HepG2 (cell line): ENCODE measurements at regions not wholly inside any gene's neighbourhood (a gene's known extent, or its start where the extent isn't known, plus 50 kb on each side); places are given as distances from the start of the nearest gene placed in this dataset.

ENCODE experiments used
- ATAC-seq: fragments of 200-7000 bp; cut with Tn5 transposase; 3 replicates; pipeline ENCODE4 v1.9.1; 2020; ENCODE audit warnings: mild to moderate bottlenecking, moderate library complexity
- BruUV-seq: library from RNA; stranded (reverse); fragments of 400-500 nt; replicated peaks from 2 replicates; lab custom pipeline; 2021; lab: Mats Ljungman, UMichigan
- CTCF ChIA-PET: fragments of 300-600 bp; formaldehyde crosslinking; extraction: SDS; loops from one replicate; lab custom pipeline; 2021; ENCODE audit warnings: low total read pairs, inconsistent platforms, low intra/inter-chr PET ratio; lab: Yijun Ruan, JAX
- POLR2A ChIA-PET: fragments of 350-600 bp; sonication (Branson Sonifier 250); formaldehyde crosslinking; loops from one replicate; lab custom pipeline; 2020; ENCODE audit warnings: antibody characterized with exemption, inconsistent platforms; lab: Yijun Ruan, JAX
- DNase-seq: peaks from one replicate; pipeline ENCODE4 v3.0.0-alpha.2; 2015; ENCODE audit warnings: low spot score
- FAIRE-seq: peaks from 3 replicates; lab custom pipeline; 2011; peaks lifted over from hg19 to GRCh38; lab: Jason Lieb, UNC
- H2AFZ ChIP-seq: one replicate; pipeline ENCODE4 v1.6.1; 2011; ENCODE audit warnings: low read length, inconsistent platforms
- H3K27ac ChIP-seq: fragments of 300-600 bp; 3 replicates; pipeline ENCODE4 v1.8.0; 2011; ENCODE audit warnings: mixed run types, mild to moderate bottlenecking, mixed read lengths, low read length, inconsistent platforms; ENCODE audit not compliant: insufficient read depth; ENCODE audit errors: extremely low read length
- H3K27me3 ChIP-seq, 2 experiments: fragments of 200-600 bp in 1 of 2; 2 replicates in 1 of 2; 3 replicates in 1 of 2; pipeline versions ENCODE4 v1.6.0 to v1.8.0; 2011; ENCODE audit warnings: low read length in 2 of 2, mild to moderate bottlenecking in 2 of 2, moderate library complexity in 2 of 2, inconsistent platforms in 1 of 2; ENCODE audit not compliant: insufficient read depth in 2 of 2, control insufficient read depth in 1 of 2
- H3K36me3 ChIP-seq, 2 experiments: fragments of 200-600 bp in 1 of 2; replicated peaks in 1 of 2; 2 replicates in 1 of 2; 3 replicates in 1 of 2; pipeline versions ENCODE4 v1.5.1 to v1.8.0; 2011; ENCODE audit warnings: low read length in 2 of 2, inconsistent platforms in 1 of 2; ENCODE audit not compliant: insufficient read depth in 2 of 2, control insufficient read depth in 1 of 2
- H3K4me1 ChIP-seq: 2 replicates; pipeline ENCODE4 v1.5.1; 2012; ENCODE audit warnings: low read length, inconsistent platforms; ENCODE audit not compliant: insufficient read depth
- H3K4me2 ChIP-seq: 2 replicates; pipeline ENCODE4 v1.6.0; 2011; ENCODE audit warnings: low read depth, low read length, inconsistent platforms
- H3K4me3 ChIP-seq, 3 experiments: fragments of 200-600 bp in 1 of 3; sonication (generic), shearing (Covaris generic) in 1 of 3; replicated peaks in 1 of 3; 2 replicates each; pipeline ENCODE4 v1.5.1; 2011 to 2016; ENCODE audit warnings: low read length in 3 of 3, inconsistent platforms in 2 of 3, low read depth in 2 of 3, mild to moderate bottlenecking in 2 of 3, control low read depth in 1 of 3, mixed read lengths in 1 of 3; ENCODE audit not compliant: insufficient read depth in 1 of 3
- H3K79me2 ChIP-seq: one replicate; pipeline ENCODE4 v1.6.1; 2011; ENCODE audit warnings: low read length, inconsistent platforms; ENCODE audit not compliant: insufficient read depth
- H3K9ac ChIP-seq: 2 replicates; pipeline ENCODE4 v1.6.0; 2011; ENCODE audit warnings: mild to moderate bottlenecking, low read depth, low read length, inconsistent platforms; ENCODE audit not compliant: insufficient read depth
- H3K9me3 ChIP-seq: 2 replicates; pipeline ENCODE4 v1.5.1; 2012; ENCODE audit warnings: mild to moderate bottlenecking, low read length
- H4K20me1 ChIP-seq: 2 replicates; pipeline ENCODE4 v1.6.0; 2011; ENCODE audit warnings: inconsistent platforms, mild to moderate bottlenecking, low read length, moderate library complexity; ENCODE audit not compliant: insufficient read depth
- CEBPG ChIP-seq: IDR thresholded peaks from 2 replicates; pipeline ENCODE4 v1.6.1; 2016
- CHCHD3 ChIP-seq: sonication (generic); formaldehyde crosslinking; IDR thresholded peaks from 2 replicates; pipeline ENCODE4 v1.8.0; 2022; ENCODE audit warnings: mild to moderate bottlenecking, missing genetic modification reagents, moderate library complexity
- HNRNPLL ChIP-seq: fragments of 200-400 bp; formaldehyde crosslinking; IDR thresholded peaks from 2 replicates; pipeline ENCODE4 v1.6.1; 2017; ENCODE audit warnings: mild to moderate bottlenecking, low read depth, low read length; ENCODE audit not compliant: poor library complexity, severe bottlenecking
- KMT2A ChIP-seq: sonication (generic); formaldehyde crosslinking; IDR thresholded peaks from 2 replicates; pipeline ENCODE4 v1.4.0; 2020; ENCODE audit warnings: missing genetic modification reagents
- MATR3 ChIP-seq: sonication (generic); formaldehyde crosslinking; IDR thresholded peaks from 2 replicates; pipeline ENCODE4 v1.4.0; 2020; ENCODE audit warnings: missing genetic modification reagents
- NR3C1 ChIP-seq: sonication (generic); formaldehyde crosslinking; IDR thresholded peaks from 2 replicates; pipeline ENCODE4 v1.4.0; 2020; ENCODE audit warnings: missing genetic modification reagents
- PHF5A ChIP-seq: IDR thresholded peaks from one replicate; pipeline ENCODE4 v1.6.1; 2018; ENCODE audit warnings: low read depth, missing genetic modification reagents; ENCODE audit not compliant: unreplicated experiment
- SMARCE1 ChIP-seq: fragments of 450-650 bp; IDR thresholded peaks from 2 replicates; pipeline ENCODE4 v1.6.1; 2017; ENCODE audit warnings: borderline replicate concordance
- SOX13 ChIP-seq, 3 experiments: fragments of 450-650 bp in 1 of 3; sonication (generic) in 1 of 3; formaldehyde crosslinking in 1 of 3; IDR thresholded peaks in 2 of 3; conservative IDR thresholded peaks in 1 of 3; 2 replicates each; pipeline versions ENCODE4 v1.5.0 to v1.6.1; 2016 to 2020; ENCODE audit warnings: antibody characterized with exemption in 1 of 3, mild to moderate bottlenecking in 1 of 3, missing compliant biosample characterization in 1 of 3, missing genetic modification reagents in 1 of 3, moderate library complexity in 1 of 3
- ZNF292 ChIP-seq: sonication (generic); formaldehyde crosslinking; IDR thresholded peaks from 2 replicates; pipeline ENCODE4 v1.8.1; 2022; ENCODE audit warnings: mild to moderate bottlenecking, low read depth, missing genetic modification reagents, borderline replicate concordance
- ZNF558 ChIP-seq: sonication (generic); formaldehyde crosslinking; IDR thresholded peaks from 2 replicates; pipeline ENCODE4 v1.9.0; 2022; ENCODE audit warnings: mild to moderate bottlenecking, missing genetic modification reagents, borderline replicate concordance
- ZNF577 ChIP-seq: sonication (generic); formaldehyde crosslinking; IDR thresholded peaks from 2 replicates; pipeline ENCODE4 v1.4.0; 2020; ENCODE audit warnings: mild to moderate bottlenecking, low read depth, missing genetic modification reagents, borderline replicate concordance
- WGBS: methylation state at CpG from one replicate; pipeline ENCODE4 v1.1.6; 2017; ENCODE audit warnings: low lambda C conversion rate; 5-methylcytosine and 5-hydroxymethylcytosine counted together
- in situ Hi-C: cut with HindIII; loops from 2 replicates; pipeline ENCODE4 v1.10.0; 2017; ENCODE audit warnings: low pct_unique_long_range_greater_than_20kb; ENCODE audit not compliant: extremely low pct_ligation_motif_present
- intact Hi-C: fragments of 100-400 bp; cut with micrococcal nuclease; formaldehyde crosslinking; loops from one replicate; pipeline ENCODE4 v1.10.0; 2022; ENCODE audit not compliant: unreplicated experiment
- TF ChIP-seq, protein P1 (sequence below): sonication (generic); formaldehyde crosslinking; IDR thresholded peaks from 2 replicates; pipeline ENCODE4 v1.5.1; 2020; ENCODE audit warnings: mild to moderate bottlenecking, missing genetic modification reagents, moderate library complexity
- TF ChIP-seq, protein P2 (sequence below): sonication (generic); formaldehyde crosslinking; IDR thresholded peaks from 2 replicates; pipeline ENCODE4 v1.4.0; 2020; ENCODE audit warnings: missing genetic modification reagents

DNA sequence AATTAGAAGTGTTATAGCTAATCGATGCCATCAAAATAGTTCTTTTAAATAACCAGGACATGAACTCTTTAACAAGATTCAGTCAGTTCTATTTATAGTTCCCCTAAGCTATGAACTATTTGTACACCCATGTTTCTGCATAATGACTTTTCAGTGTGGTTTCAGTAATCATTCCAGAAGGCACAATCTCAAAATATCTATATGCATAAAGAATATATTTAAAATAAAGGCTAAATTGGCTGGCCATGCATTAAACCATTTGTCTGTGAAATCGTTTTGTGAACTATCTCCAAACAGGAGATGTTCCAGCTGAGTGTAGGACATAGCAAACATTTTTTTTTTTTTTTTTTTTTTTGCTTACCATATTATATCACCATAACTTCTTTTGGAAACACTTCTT, 719.3 kb downstream of the PLCL1 start:
- WGBS, result 0% methylated on average over 2 of the region's 2 CpGs
- ChIA-PET CTCF (no interaction called here), POLR2A (no interaction called here)
- TF ChIP-seq, protein P1, sequence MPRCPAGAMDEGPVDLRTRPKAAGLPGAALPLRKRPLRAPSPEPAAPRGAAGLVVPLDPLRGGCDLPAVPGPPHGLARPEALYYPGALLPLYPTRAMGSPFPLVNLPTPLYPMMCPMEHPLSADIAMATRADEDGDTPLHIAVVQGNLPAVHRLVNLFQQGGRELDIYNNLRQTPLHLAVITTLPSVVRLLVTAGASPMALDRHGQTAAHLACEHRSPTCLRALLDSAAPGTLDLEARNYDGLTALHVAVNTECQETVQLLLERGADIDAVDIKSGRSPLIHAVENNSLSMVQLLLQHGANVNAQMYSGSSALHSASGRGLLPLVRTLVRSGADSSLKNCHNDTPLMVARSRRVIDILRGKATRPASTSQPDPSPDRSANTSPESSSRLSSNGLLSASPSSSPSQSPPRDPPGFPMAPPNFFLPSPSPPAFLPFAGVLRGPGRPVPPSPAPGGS (CRISPR knock-in tag), result no peak
- no peak for TF ChIP-seq ZNF577
- TF ChIP-seq CEBPG, result no peak
- TF ChIP-seq NR3C1 (CRISPR knock-in tag), result no peak
- no peak for TF ChIP-seq CHCHD3 (CRISPR knock-in tag)
- TF ChIP-seq PHF5A (CRISPR knock-in tag), result no peak
- no peak for TF ChIP-seq MATR3
- no peak for TF ChIP-seq HNRNPLL
- TF ChIP-seq SMARCE1, result no peak
- TF ChIP-seq KMT2A, result no peak
- in situ Hi-C loops (no loop called here), intact Hi-C loops (no loop called here)
- ATAC-seq (no peak), FAIRE-seq (no peak), DNase-seq (no peak)
- H3K4me2 ChIP-seq, result no peak overlapping the region
- no peaks in the 10 kb centered on the region for H3K9me3 ChIP-seq
- no peaks in the 10 kb centered on the region for H3K4me1 ChIP-seq
- H3K36me3 ChIP-seq, result no peaks in the 10 kb centered on the region
- no peaks in the 10 kb centered on the region for H4K20me1 ChIP-seq
- H3K79me2 ChIP-seq, result no peaks in the 10 kb centered on the region
- no peak overlapping the region for H3K9ac ChIP-seq
- H3K4me3 ChIP-seq, result no peak overlapping the region
- H3K27ac ChIP-seq, result no peak overlapping the region
- no TSS peak for BruUV-seq
- H2AFZ ChIP-seq, result no peak overlapping the region
- H3K27me3 ChIP-seq, result no peaks in the 10 kb centered on the region

DNA sequence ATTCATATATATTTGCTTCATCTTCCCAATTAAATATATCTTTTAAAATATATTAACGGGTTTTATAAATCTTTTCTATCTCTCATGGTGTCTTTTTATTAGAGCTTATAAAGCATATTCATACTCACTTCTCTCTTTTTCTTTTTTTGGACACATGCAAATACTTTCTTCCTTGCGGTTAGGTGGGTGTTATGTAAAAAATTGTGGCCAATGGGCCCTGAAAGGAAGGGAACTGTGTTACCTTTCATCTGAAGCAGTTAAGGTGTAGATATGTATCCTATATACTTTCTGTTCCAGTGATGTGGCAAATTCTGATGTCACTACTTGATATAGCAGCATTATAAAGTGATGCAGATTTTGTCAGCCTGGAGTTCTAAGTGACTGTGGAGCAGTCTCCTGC, 714.5 kb downstream of the PLCL1 start:
- CTCF ChIA-PET, result no interaction called here
- intact Hi-C loops (no loop called here), in situ Hi-C loops (no loop called here)
- Histone ChIP-seq H4K20me1 (no peaks in the 10 kb centered on the region), H3K4me2 (no peak overlapping the region), H3K27ac (no peak overlapping the region), H3K79me2 (no peaks in the 10 kb centered on the region), H3K36me3 (no peaks in the 10 kb centered on the region), H3K9ac (no peak overlapping the region), H3K9me3 (no peaks in the 10 kb centered on the region), H2AFZ (no peak overlapping the region), H3K4me1 (no peaks in the 10 kb centered on the region), H3K27me3 (no peaks in the 10 kb centered on the region), H3K4me3 (no peak overlapping the region)
- DNase-seq (no peak), FAIRE-seq (no peak), ATAC-seq (no peak)
- POLR2A ChIA-PET, result no interaction called here
- WGBS, result 22% methylated on average over 2 of the region's 2 CpGs
- no TSS peak for BruUV-seq
- TF ChIP-seq ZNF292 (CRISPR knock-in tag) (no peak), ZNF558 (CRISPR knock-in tag) (no peak), SOX13 (IDR thresholded peaks at IDR 0.05) (no peak), SOX13 (CRISPR knock-in tag; conservative IDR thresholded peaks at IDR 0.05 in 1 of 2, IDR thresholded peaks at IDR 0.05 in 1 of 2) (no peak)
- TF ChIP-seq, protein P2, sequence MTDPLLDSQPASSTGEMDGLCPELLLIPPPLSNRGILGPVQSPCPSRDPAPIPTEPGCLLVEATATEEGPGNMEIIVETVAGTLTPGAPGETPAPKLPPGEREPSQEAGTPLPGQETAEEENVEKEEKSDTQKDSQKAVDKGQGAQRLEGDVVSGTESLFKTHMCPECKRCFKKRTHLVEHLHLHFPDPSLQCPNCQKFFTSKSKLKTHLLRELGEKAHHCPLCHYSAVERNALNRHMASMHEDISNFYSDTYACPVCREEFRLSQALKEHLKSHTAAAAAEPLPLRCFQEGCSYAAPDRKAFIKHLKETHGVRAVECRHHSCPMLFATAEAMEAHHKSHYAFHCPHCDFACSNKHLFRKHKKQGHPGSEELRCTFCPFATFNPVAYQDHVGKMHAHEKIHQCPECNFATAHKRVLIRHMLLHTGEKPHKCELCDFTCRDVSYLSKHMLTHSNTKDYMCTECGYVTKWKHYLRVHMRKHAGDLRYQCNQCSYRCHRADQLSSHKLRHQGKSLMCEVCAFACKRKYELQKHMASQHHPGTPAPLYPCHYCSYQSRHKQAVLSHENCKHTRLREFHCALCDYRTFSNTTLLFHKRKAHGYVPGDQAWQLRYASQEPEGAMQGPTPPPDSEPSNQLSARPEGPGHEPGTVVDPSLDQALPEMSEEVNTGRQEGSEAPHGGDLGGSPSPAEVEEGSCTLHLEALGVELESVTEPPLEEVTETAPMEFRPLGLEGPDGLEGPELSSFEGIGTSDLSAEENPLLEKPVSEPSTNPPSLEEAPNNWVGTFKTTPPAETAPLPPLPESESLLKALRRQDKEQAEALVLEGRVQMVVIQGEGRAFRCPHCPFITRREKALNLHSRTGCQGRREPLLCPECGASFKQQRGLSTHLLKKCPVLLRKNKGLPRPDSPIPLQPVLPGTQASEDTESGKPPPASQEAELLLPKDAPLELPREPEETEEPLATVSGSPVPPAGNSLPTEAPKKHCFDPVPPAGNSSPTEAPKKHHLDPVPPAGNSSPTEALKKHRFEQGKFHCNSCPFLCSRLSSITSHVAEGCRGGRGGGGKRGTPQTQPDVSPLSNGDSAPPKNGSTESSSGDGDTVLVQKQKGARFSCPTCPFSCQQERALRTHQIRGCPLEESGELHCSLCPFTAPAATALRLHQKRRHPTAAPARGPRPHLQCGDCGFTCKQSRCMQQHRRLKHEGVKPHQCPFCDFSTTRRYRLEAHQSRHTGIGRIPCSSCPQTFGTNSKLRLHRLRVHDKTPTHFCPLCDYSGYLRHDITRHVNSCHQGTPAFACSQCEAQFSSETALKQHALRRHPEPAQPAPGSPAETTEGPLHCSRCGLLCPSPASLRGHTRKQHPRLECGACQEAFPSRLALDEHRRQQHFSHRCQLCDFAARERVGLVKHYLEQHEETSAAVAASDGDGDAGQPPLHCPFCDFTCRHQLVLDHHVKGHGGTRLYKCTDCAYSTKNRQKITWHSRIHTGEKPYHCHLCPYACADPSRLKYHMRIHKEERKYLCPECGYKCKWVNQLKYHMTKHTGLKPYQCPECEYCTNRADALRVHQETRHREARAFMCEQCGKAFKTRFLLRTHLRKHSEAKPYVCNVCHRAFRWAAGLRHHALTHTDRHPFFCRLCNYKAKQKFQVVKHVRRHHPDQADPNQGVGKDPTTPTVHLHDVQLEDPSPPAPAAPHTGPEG (CRISPR knock-in tag), result no peak
